ENCODE measurements at regions not wholly inside any gene's neighbourhood (a gene's known extent, or its start where the extent isn't known, plus 50 kb on each side); places are given as distances from the start of the nearest gene placed in this dataset.

DNA sequence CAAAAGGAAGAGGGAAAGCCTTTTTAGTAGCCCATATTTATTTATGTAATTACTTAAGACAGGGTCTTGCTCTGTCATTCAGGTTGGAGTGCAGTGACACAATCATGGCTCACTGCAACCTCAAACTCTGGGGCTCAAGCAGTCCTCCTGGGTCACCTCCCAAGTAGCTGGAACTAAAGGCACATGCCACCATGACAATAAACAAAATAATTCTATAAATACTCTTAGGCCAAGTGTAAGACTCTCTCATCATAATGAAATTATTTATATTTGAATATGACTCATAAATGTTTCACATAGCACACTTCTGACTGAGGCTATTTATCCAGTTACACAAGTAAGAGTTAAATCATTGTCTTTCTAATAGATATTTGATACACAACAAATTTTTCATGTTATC, 314.7 kb downstream of the AMY1C start:
- no peaks in the 10 kb centered on the region for H3K79me2 ChIP-seq (ENCODE audit: insufficient read depth, low read length)

More for the DNA sequence above, 314.7 kb downstream of the AMY1C start:
- Histone ChIP-seq H2BK5ac (ENCODE audit: insufficient read length, low read length) (no peak overlapping the region), H3K4me2 (ENCODE audit: insufficient read depth, insufficient read length, low read length) (no peak overlapping the region), H3K14ac (ENCODE audit: insufficient read depth, low read length) (no peak overlapping the region), H3K9me3 (ENCODE audit: control insufficient read depth, low read depth, low read length) (no peaks in the 10 kb centered on the region), H2BK120ac (ENCODE audit: low read depth, low read length, poor library complexity, severe bottlenecking) (no peak overlapping the region), H4K20me1 (ENCODE audit: control insufficient read depth, insufficient read depth, insufficient read length) (no peaks in the 10 kb centered on the region), H3K27ac (ENCODE audit: insufficient read length, low read depth, low read length) (no peak overlapping the region), H2BK12ac (ENCODE audit: insufficient read length, low read depth, low read length) (no peak overlapping the region), H3K23ac (ENCODE audit: insufficient read length, low read depth, low read length) (no peak overlapping the region), H3T11ph (ENCODE audit: low read length) (no peak overlapping the region), H3K9ac (ENCODE audit: extremely low read depth, insufficient read length, low read length) (no peak overlapping the region), H2AFZ (ENCODE audit: low read length) (no peak overlapping the region), H3K4ac (ENCODE audit: low read depth, low read length) (no peak overlapping the region), H3K23me2 (ENCODE audit: insufficient read length, low read depth, low read length, poor library complexity, severe bottlenecking) (no peaks in the 10 kb centered on the region), H4K5ac (ENCODE audit: insufficient read length, low read depth, low read length) (no peak overlapping the region), H3K4me1 (ENCODE audit: insufficient read depth, low read length) (no peaks in the 10 kb centered on the region), H3K27me3 (ENCODE audit: insufficient read depth, low read length) (no peaks in the 10 kb centered on the region), H3K18ac (ENCODE audit: insufficient read length, low read depth, low read length) (no peak overlapping the region), H3K79me1 (ENCODE audit: insufficient read depth, low read depth, low read length, poor library complexity, severe bottlenecking) (no peaks in the 10 kb centered on the region), H3K56ac (ENCODE audit: insufficient read length, low read depth, low read length) (no peak overlapping the region), H2AK5ac (ENCODE audit: insufficient read length, low read length) (no peak overlapping the region), H4K8ac (replicated peaks; ENCODE audit: insufficient read length, low read depth, low read length) (no peak overlapping the region), H4K91ac (ENCODE audit: insufficient read length, low read depth, low read length) (no peak overlapping the region), H2BK20ac (ENCODE audit: low read depth, low read length, poor library complexity, severe bottlenecking) (no peak overlapping the region), H2BK15ac (ENCODE audit: low read depth, low read length) (no peak overlapping the region)
- TF ChIP-seq, protein P1, sequence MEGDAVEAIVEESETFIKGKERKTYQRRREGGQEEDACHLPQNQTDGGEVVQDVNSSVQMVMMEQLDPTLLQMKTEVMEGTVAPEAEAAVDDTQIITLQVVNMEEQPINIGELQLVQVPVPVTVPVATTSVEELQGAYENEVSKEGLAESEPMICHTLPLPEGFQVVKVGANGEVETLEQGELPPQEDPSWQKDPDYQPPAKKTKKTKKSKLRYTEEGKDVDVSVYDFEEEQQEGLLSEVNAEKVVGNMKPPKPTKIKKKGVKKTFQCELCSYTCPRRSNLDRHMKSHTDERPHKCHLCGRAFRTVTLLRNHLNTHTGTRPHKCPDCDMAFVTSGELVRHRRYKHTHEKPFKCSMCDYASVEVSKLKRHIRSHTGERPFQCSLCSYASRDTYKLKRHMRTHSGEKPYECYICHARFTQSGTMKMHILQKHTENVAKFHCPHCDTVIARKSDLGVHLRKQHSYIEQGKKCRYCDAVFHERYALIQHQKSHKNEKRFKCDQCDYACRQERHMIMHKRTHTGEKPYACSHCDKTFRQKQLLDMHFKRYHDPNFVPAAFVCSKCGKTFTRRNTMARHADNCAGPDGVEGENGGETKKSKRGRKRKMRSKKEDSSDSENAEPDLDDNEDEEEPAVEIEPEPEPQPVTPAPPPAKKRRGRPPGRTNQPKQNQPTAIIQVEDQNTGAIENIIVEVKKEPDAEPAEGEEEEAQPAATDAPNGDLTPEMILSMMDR (conservative IDR thresholded peaks at IDR 0.05): no peak
- DNase-seq: no peak
- no peak overlapping the region for H3K27ac Mint-ChIP-seq
- no peaks in the 10 kb centered on the region for H3K4me1 Mint-ChIP-seq
- no peak overlapping the region for H3K4me3 Mint-ChIP-seq
- no peaks in the 10 kb centered on the region for H3K36me3 Mint-ChIP-seq (ENCODE audit: insufficient read depth in 1 of 3, low read depth in 3 of 3)
- H3K9me3 Mint-ChIP-seq: no peaks in the 10 kb centered on the region
- no peaks in the 10 kb centered on the region for H3K27me3 Mint-ChIP-seq (ENCODE audit: low read depth)

Measured in H9 (cell line).